IPS-20b (cell line): ENCODE measurements at regions not wholly inside any gene's neighbourhood (a gene's known extent, or its start where the extent isn't known, plus 50 kb on each side); places are given as distances from the start of the nearest gene placed in this dataset.
A peak's percentile ranks its signal among the peaks of the same experiment; 100 is the strongest.

Experiments
- H3K27ac ChIP-seq: one replicate; pipeline ENCODE4 v1.5.1; 2013; ENCODE audit warnings: low read length
- H3K27me3 ChIP-seq: 2 replicates; pipeline ENCODE4 v1.6.1; 2013; ENCODE audit warnings: mild to moderate bottlenecking, low read length, inconsistent platforms; ENCODE audit not compliant: insufficient read depth
- H3K36me3 ChIP-seq: 2 replicates; pipeline ENCODE4 v1.6.1; 2013; ENCODE audit warnings: low read depth, mild to moderate bottlenecking, inconsistent platforms, low read length, moderate library complexity; ENCODE audit not compliant: insufficient read depth
- H3K4me1 ChIP-seq: 2 replicates; pipeline ENCODE4 v1.6.1; 2013; ENCODE audit warnings: mild to moderate bottlenecking, control low read depth, inconsistent platforms, low read length, moderate library complexity; ENCODE audit not compliant: insufficient read depth
- H3K4me3 ChIP-seq: 2 replicates; pipeline ENCODE4 v1.5.1; 2013; ENCODE audit warnings: mild to moderate bottlenecking, low read length, inconsistent platforms
- H3K9ac ChIP-seq: 2 replicates; pipeline ENCODE4 v1.6.1; 2013; ENCODE audit warnings: low read depth, mild to moderate bottlenecking, inconsistent platforms, low read length, moderate library complexity
- H3K9me3 ChIP-seq: 2 replicates; pipeline ENCODE4 v1.6.1; 2013; ENCODE audit warnings: mild to moderate bottlenecking, low read depth, low read length, inconsistent platforms; ENCODE audit not compliant: insufficient read depth

GRCh38 chr21:38596264-38597042 is 98.2 kb upstream of the ERG start:
- no peak overlapping the region for H3K4me3 ChIP-seq
- H3K27ac ChIP-seq = no peak overlapping the region
- no peaks in the 10 kb centered on the region for H3K27me3 ChIP-seq
- H3K36me3 ChIP-seq = no peaks in the 10 kb centered on the region
- peaks cover 9% of the 10 kb centered on the region for H3K4me1 ChIP-seq
- H3K9ac ChIP-seq = no peak overlapping the region
- no peaks in the 10 kb centered on the region for H3K9me3 ChIP-seq

- Histone ChIP-seq H3K27ac (no peak overlapping the region), H3K27me3 (no peaks in the 10 kb centered on the region), H3K9ac (no peak overlapping the region), H3K4me3 (no peak overlapping the region), H3K9me3 (no peaks in the 10 kb centered on the region), H3K36me3 (no peaks in the 10 kb centered on the region), H3K4me1 (peaks cover 9% of the 10 kb centered on the region)
Measured at GRCh38 chr21:38597421-38597820, 99.1 kb upstream of the ERG start.

DNA sequence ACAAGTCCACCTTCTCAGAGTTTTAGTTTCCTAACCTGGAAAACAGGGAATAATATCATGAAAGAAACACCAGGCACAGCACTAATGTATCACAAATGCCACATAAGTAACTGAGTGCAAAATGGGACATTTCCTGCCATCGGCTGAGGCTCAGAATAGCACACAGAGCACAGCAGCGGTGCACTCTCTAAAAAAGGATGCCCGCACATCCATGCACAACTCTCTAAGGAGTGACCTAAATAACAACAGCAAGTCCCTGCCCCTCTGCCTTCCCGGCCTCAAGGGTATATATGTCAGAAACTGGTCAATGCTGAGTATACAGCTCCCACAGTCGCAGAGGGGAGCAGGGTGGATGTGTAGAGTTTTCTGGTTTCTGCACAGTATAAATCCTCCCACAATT is 100.1 kb upstream of the ERG start:
- Histone ChIP-seq H3K27me3 (no peaks in the 10 kb centered on the region), H3K4me3 (no peak overlapping the region), H3K36me3 (no peaks in the 10 kb centered on the region), H3K4me1 (peaks cover 10% of the 10 kb centered on the region), H3K9ac (no peak overlapping the region), H3K27ac (no peak overlapping the region), H3K9me3 (no peaks in the 10 kb centered on the region)

GRCh38 chr21:38599381-38599975 is 101.2 kb upstream of the ERG start:
- H3K9ac ChIP-seq = no peak overlapping the region
- no peaks in the 10 kb centered on the region for H3K27me3 ChIP-seq
- H3K9me3 ChIP-seq = no peaks in the 10 kb centered on the region
- H3K36me3 ChIP-seq = no peaks in the 10 kb centered on the region
- no peak overlapping the region for H3K4me3 ChIP-seq
- H3K27ac ChIP-seq = no peak overlapping the region
- H3K4me1 ChIP-seq = peaks cover 12% of the 10 kb centered on the region

- Histone ChIP-seq H3K27ac (no peak overlapping the region), H3K27me3 (no peaks in the 10 kb centered on the region), H3K36me3 (no peaks in the 10 kb centered on the region), H3K4me1 (peaks cover 16% of the 10 kb centered on the region; the same call in 1 of the 2 replicates), H3K4me3 (no peak overlapping the region), H3K9ac (no peak overlapping the region), H3K9me3 (no peaks in the 10 kb centered on the region)
Measured at GRCh38 chr21:38600106-38600505, 101.8 kb upstream of the ERG start.

DNA sequence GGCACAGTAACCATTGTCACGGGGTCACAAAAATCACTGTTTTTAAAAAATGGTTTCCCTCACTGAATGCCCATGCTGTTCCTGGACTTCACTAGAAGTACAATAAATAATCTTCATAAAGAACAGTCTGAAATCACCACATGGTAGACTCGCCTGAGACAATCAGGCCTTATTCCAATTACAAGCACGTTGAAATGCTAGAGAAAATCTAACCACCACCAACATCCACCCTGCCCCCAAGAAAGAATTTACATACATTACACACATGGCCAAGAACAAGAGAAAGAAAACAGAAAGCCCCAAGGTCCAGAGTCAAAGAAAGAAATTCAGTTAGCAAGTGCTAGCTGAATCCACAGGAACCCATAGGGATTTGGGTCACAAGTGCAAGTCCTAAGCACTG is 107.0 kb upstream of the ERG start:
- Histone ChIP-seq H3K4me1 (peaks cover 14% of the 10 kb centered on the region; the same call in 1 of the 2 replicates), H3K4me3 (no peak overlapping the region), H3K36me3 (no peaks in the 10 kb centered on the region), H3K9me3 (no peaks in the 10 kb centered on the region), H3K27me3 (no peaks in the 10 kb centered on the region), H3K27ac (no peak overlapping the region), H3K9ac (peak overlapping the region; percentile 52; the same call in 1 of the 2 replicates)

DNA sequence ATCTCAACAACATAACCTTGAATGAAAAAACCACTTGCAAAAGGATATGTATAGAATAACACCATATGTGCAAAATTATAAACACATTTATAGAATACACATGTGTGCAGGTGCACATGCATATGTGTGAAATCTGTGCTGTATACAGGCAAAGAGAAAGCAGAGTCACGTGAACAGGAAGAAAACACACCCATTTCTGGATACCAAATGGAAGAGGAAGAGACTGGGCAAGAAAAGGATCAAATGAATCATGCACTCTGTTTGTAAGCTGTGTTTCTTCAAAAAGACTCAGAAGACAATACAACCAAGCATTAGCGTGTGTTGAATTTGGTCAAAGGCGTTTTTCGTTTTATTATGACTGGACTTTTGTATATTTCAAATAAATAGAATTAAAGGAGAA is 111.3 kb upstream of the ERG start:
- no peak overlapping the region for H3K9ac ChIP-seq
- H3K27ac ChIP-seq = no peak overlapping the region
- no peaks in the 10 kb centered on the region for H3K27me3 ChIP-seq
- H3K36me3 ChIP-seq = no peaks in the 10 kb centered on the region
- H3K9me3 ChIP-seq = no peaks in the 10 kb centered on the region
- peaks cover 10% of the 10 kb centered on the region; the same call in 1 of the 2 replicates for H3K4me1 ChIP-seq
- H3K4me3 ChIP-seq = no peak overlapping the region

GRCh38 chr21:38610623-38611251 is 112.5 kb upstream of the ERG start:
- Histone ChIP-seq H3K4me3 (no peak overlapping the region), H3K9ac (no peak overlapping the region), H3K27ac (no peak overlapping the region), H3K27me3 (no peaks in the 10 kb centered on the region), H3K36me3 (no peaks in the 10 kb centered on the region), H3K9me3 (no peaks in the 10 kb centered on the region), H3K4me1 (no peaks in the 10 kb centered on the region; the same call in 1 of the 2 replicates)

DNA sequence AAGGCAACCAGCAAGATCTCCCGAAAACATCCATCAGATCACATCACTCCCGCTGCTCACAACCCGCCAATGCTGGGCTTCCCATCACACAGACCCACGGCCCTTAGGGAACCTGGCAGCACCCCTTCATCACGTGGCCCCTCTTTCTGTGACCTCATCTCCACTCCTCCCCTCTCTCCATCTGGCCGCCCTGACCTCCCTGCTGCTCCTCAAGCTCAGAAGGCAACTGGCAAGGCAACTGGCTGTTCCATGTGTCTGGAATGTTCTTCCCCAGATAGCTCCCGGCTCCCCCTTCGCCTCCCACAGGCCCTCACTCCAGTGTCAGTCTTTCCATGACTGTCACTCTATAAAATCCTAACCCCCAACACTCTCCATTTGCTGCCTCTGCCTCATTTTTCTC is 113.0 kb upstream of the ERG start:
- H3K4me3 ChIP-seq = no peak overlapping the region
- H3K9ac ChIP-seq = no peak overlapping the region

DNA sequence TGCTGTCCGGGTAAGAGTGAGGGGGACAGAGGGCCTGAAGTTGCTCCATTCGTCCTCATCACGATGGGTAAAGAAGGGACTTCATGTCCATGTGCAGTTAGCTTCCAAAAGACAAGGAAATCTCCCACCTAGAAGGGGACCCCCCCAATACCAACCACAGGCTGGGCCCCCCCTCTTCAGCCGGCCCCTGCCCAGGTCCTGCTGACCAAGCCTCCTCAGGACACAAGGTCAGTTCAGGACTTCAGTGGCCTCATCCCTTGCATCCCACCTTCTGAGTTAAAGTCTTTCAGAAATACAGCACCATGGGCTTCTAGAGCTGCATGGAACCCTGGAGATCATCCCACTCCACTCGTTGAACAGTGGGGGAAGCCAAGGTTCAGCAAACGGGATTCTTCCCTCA is 115.4 kb upstream of the ERG start:
- Histone ChIP-seq H3K4me1 (no peaks in the 10 kb centered on the region), H3K4me3 (no peak overlapping the region), H3K36me3 (no peaks in the 10 kb centered on the region), H3K27ac (no peak overlapping the region), H3K9ac (no peak overlapping the region), H3K27me3 (no peaks in the 10 kb centered on the region), H3K9me3 (no peaks in the 10 kb centered on the region)

More for the DNA sequence above, 113.0 kb upstream of the ERG start:
- H3K9me3 ChIP-seq = no peaks in the 10 kb centered on the region
- no peak overlapping the region for H3K27ac ChIP-seq
- no peaks in the 10 kb centered on the region for H3K27me3 ChIP-seq
- no peaks in the 10 kb centered on the region for H3K36me3 ChIP-seq
- H3K4me1 ChIP-seq = no peaks in the 10 kb centered on the region

- Histone ChIP-seq H3K9ac (no peak overlapping the region), H3K9me3 (no peaks in the 10 kb centered on the region), H3K27ac (no peak overlapping the region), H3K4me3 (no peak overlapping the region), H3K27me3 (no peaks in the 10 kb centered on the region), H3K36me3 (no peaks in the 10 kb centered on the region), H3K4me1 (no peaks in the 10 kb centered on the region)
Measured at GRCh38 chr21:38614558-38614957, 116.3 kb upstream of the ERG start.

- H3K27ac ChIP-seq = no peak overlapping the region
- no peaks in the 10 kb centered on the region for H3K27me3 ChIP-seq
- H3K9ac ChIP-seq = no peak overlapping the region
- no peaks in the 10 kb centered on the region for H3K36me3 ChIP-seq
- no peaks in the 10 kb centered on the region for H3K9me3 ChIP-seq
- H3K4me3 ChIP-seq = no peak overlapping the region
- H3K4me1 ChIP-seq = no peaks in the 10 kb centered on the region
Measured at GRCh38 chr21:38619480-38619879, 121.2 kb upstream of the ERG start.
